Activated T-cell treated with anti-CD3 and anti-CD28 coated beads, Interleukin-2, amount 50 U/mL, for 72 hours (primary cell): ENCODE measurements at regions not wholly inside any gene's neighbourhood (a gene's known extent, or its start where the extent isn't known, plus 50 kb on each side); places are given as distances from the start of the nearest gene placed in this dataset.

Experiments used
- ATAC-seq, 2 donors: fragments of 150-1000 bp; cut with Tn5 transposase; replicated peaks in 1 of 2; 2 replicates each; pipeline ENCODE4 v1.10.0; 2021; ENCODE audit warnings: moderate library complexity in 2 of 2, mild to moderate bottlenecking in 1 of 2
- DNase-seq, 2 donors: peaks; one replicate each; pipeline ENCODE4 v3.0.0; 2021 to 2022; ENCODE audit warnings: mixed read lengths in 1 of 2
- H3K27ac Mint-ChIP-seq: one replicate; pipeline ENCODE4 v1.8.0; 2022; ENCODE audit warnings: mild to moderate bottlenecking, moderate library complexity, mixed read lengths
- H3K27me3 Mint-ChIP-seq: one replicate; pipeline ENCODE4 v1.8.0; 2022; ENCODE audit warnings: low read depth, mixed read lengths
- H3K36me3 Mint-ChIP-seq, 2 donors: one replicate each; pipeline ENCODE4 v1.8.0; 2022; ENCODE audit warnings: mixed read lengths in 2 of 2, mild to moderate bottlenecking in 1 of 2; ENCODE audit not compliant: insufficient read depth in 2 of 2
- H3K4me1 Mint-ChIP-seq: one replicate; pipeline ENCODE4 v1.8.0; 2022; ENCODE audit warnings: low read depth, mixed read lengths
- H3K4me3 Mint-ChIP-seq, 2 donors: one replicate each; pipeline ENCODE4 v1.8.0; 2022; ENCODE audit warnings: mild to moderate bottlenecking in 2 of 2, mixed read lengths in 2 of 2, moderate library complexity in 2 of 2
- H3K9me3 Mint-ChIP-seq, 2 donors: one replicate each; pipeline ENCODE4 v1.8.0; 2022; ENCODE audit warnings: mixed read lengths in 2 of 2

GRCh38 chr15:94670438-94671034, 439.2 kb downstream of the MCTP2 start:
- DNase-seq = no peak
- Mint-ChIP-seq H3K27me3 (peaks cover 42% of the 10 kb centered on the region), H3K9me3 (no peaks in the 10 kb centered on the region), H3K4me1 (no peaks in the 10 kb centered on the region), H3K4me3 (no peak overlapping the region), H3K27ac (no peak overlapping the region), H3K36me3 (no peaks in the 10 kb centered on the region)
- no peak for ATAC-seq

- Mint-ChIP-seq H3K4me1 (no peaks in the 10 kb centered on the region), H3K4me3 (no peak overlapping the region), H3K36me3 (no peaks in the 10 kb centered on the region), H3K27me3 (peaks cover 42% of the 10 kb centered on the region), H3K9me3 (no peaks in the 10 kb centered on the region), H3K27ac (no peak overlapping the region)
- ATAC-seq = no peak
- DNase-seq = no peak
Measured at GRCh38 chr15:94671858-94672532, 440.6 kb downstream of the MCTP2 start.

GRCh38 chr15:94673801-94674200, 442.4 kb downstream of the MCTP2 start:
- ATAC-seq (no peak), DNase-seq (no peak)
- H3K9me3 Mint-ChIP-seq = no peaks in the 10 kb centered on the region
- H3K4me1 Mint-ChIP-seq = no peaks in the 10 kb centered on the region
- H3K27me3 Mint-ChIP-seq = peaks cover 39% of the 10 kb centered on the region
- H3K4me3 Mint-ChIP-seq = no peak overlapping the region
- no peak overlapping the region for H3K27ac Mint-ChIP-seq
- no peaks in the 10 kb centered on the region for H3K36me3 Mint-ChIP-seq

GRCh38 chr15:94674296-94674695, 442.9 kb downstream of the MCTP2 start:
- Mint-ChIP-seq H3K4me1 (no peaks in the 10 kb centered on the region), H3K36me3 (no peaks in the 10 kb centered on the region), H3K27ac (no peak overlapping the region), H3K9me3 (no peaks in the 10 kb centered on the region), H3K4me3 (no peak overlapping the region), H3K27me3 (peaks cover 39% of the 10 kb centered on the region)
- ATAC-seq = no peak
- no peak for DNase-seq

GRCh38 chr15:94677202-94677790, 445.9 kb downstream of the MCTP2 start:
- no peak for DNase-seq

GRCh38 chr15:94682171-94682570, 450.8 kb downstream of the MCTP2 start:
- no peak for DNase-seq
- Mint-ChIP-seq H3K36me3 (no peaks in the 10 kb centered on the region), H3K9me3 (no peaks in the 10 kb centered on the region), H3K27me3 (peaks cover 11% of the 10 kb centered on the region), H3K4me1 (no peaks in the 10 kb centered on the region), H3K4me3 (no peak overlapping the region), H3K27ac (no peak overlapping the region)
- ATAC-seq = no peak

More at GRCh38 chr15:94677202-94677790, 445.9 kb downstream of the MCTP2 start:
- Mint-ChIP-seq H3K27me3 (peaks cover 22% of the 10 kb centered on the region), H3K27ac (no peak overlapping the region), H3K9me3 (no peaks in the 10 kb centered on the region), H3K4me1 (no peaks in the 10 kb centered on the region), H3K4me3 (no peak overlapping the region), H3K36me3 (no peaks in the 10 kb centered on the region)
- no peak for ATAC-seq

- Mint-ChIP-seq H3K4me1 (no peaks in the 10 kb centered on the region), H3K27ac (no peak overlapping the region), H3K9me3 (no peaks in the 10 kb centered on the region), H3K4me3 (no peak overlapping the region), H3K27me3 (peaks cover 4% of the 10 kb centered on the region), H3K36me3 (no peaks in the 10 kb centered on the region)
- DNase-seq (no peak), ATAC-seq (no peak)
Measured at GRCh38 chr15:94683902-94684301, 452.5 kb downstream of the MCTP2 start.

GRCh38 chr15:94691169-94691568, 459.8 kb downstream of the MCTP2 start:
- H3K9me3 Mint-ChIP-seq = peaks cover 0 to 1% of the 10 kb centered on the region in 2 donors
- H3K4me3 Mint-ChIP-seq = no peak overlapping the region
- no peaks in the 10 kb centered on the region for H3K36me3 Mint-ChIP-seq
- ATAC-seq = no peak
- H3K27me3 Mint-ChIP-seq = peaks cover 12% of the 10 kb centered on the region
- no peak for DNase-seq
- H3K4me1 Mint-ChIP-seq = no peaks in the 10 kb centered on the region
- H3K27ac Mint-ChIP-seq = no peak overlapping the region

- Mint-ChIP-seq H3K27me3 (peaks cover 8% of the 10 kb centered on the region), H3K4me1 (no peaks in the 10 kb centered on the region), H3K36me3 (no peaks in the 10 kb centered on the region), H3K27ac (no peak overlapping the region), H3K4me3 (no peak overlapping the region), H3K9me3 (peaks cover 0 to 1% of the 10 kb centered on the region in 2 donors)
- DNase-seq (no peak), ATAC-seq (no peak)
Measured at GRCh38 chr15:94692710-94693109, 461.3 kb downstream of the MCTP2 start.

GRCh38 chr15:94700211-94700610, 468.9 kb downstream of the MCTP2 start:
- Mint-ChIP-seq H3K4me1 (no peaks in the 10 kb centered on the region), H3K27ac (peak overlapping the region; percentile 56), H3K4me3 (no peak overlapping the region), H3K9me3 (peaks cover 0 to 1% of the 10 kb centered on the region in 2 donors), H3K27me3 (no peaks in the 10 kb centered on the region), H3K36me3 (no peaks in the 10 kb centered on the region)
- DNase-seq (no peak), ATAC-seq (no peak)

- no peak overlapping the region for H3K4me3 Mint-ChIP-seq
- H3K4me1 Mint-ChIP-seq = no peaks in the 10 kb centered on the region
- H3K27ac Mint-ChIP-seq = no peak overlapping the region
- no peaks in the 10 kb centered on the region for H3K27me3 Mint-ChIP-seq
- ATAC-seq (no peak), DNase-seq (no peak)
- H3K9me3 Mint-ChIP-seq = peaks cover 0 to 1% of the 10 kb centered on the region in 2 donors
- H3K36me3 Mint-ChIP-seq = no peaks in the 10 kb centered on the region
Measured at GRCh38 chr15:94701281-94701985, 470.1 kb downstream of the MCTP2 start.

GRCh38 chr15:94703596-94703995, 472.2 kb downstream of the MCTP2 start:
- Mint-ChIP-seq H3K27ac (no peak overlapping the region), H3K27me3 (no peaks in the 10 kb centered on the region), H3K36me3 (no peaks in the 10 kb centered on the region), H3K9me3 (peaks cover 0 to 1% of the 10 kb centered on the region in 2 donors), H3K4me1 (no peaks in the 10 kb centered on the region), H3K4me3 (no peak overlapping the region)
- DNase-seq = no peak
- no peak for ATAC-seq

- no peaks in the 10 kb centered on the region for H3K36me3 Mint-ChIP-seq
- no peaks in the 10 kb centered on the region for H3K4me1 Mint-ChIP-seq
- no peaks in the 10 kb centered on the region for H3K27me3 Mint-ChIP-seq
Measured at GRCh38 chr15:94704421-94704820, 473.1 kb downstream of the MCTP2 start.

More at GRCh38 chr15:94704421-94704820, 473.1 kb downstream of the MCTP2 start:
- DNase-seq = no peak
- Mint-ChIP-seq H3K9me3 (peaks cover 0 to 1% of the 10 kb centered on the region in 2 donors), H3K4me3 (no peak overlapping the region), H3K27ac (no peak overlapping the region)
- no peak for ATAC-seq
